ENCODE measurements at regions not wholly inside any gene's neighbourhood (a gene's known extent, or its start where the extent isn't known, plus 50 kb on each side); places are given as distances from the start of the nearest gene placed in this dataset.

DNA sequence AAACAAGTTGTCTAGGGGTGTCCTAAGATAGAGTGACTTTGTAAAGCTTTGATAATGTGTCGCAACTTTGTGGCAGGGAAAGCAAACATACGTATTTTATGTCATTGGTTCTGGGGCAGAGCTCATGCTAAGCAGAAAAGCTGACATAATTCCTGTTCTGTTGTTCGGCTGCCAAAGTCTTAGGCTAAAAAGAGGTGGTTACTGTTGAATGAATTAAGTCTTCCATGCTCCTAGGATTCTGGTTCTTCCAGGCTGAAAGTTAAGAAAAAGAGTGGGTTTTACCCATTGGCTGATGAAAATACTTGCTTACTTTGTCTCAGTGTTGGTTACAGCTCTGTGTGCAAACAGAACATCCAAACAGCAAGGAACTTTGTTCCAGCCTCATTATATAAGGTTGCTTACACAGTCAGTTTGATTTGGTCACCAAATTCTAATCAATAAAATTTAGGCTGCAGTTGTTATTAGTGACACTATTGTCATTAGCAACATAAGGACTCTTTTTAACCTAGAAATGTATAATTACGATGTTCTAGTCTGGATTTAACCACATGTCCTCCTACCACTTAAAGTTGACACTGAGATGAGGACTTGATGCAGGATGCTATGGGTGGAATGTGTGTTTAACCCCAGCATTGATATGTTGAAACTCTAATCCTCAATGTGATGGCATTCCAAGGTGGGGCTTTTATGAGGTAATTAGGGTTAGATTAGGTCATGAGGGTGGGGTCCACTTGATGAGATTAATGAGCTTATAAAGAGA lies 114.0 kb upstream of the GOT2 start (continued):
- TF ChIP-seq, protein P1, sequence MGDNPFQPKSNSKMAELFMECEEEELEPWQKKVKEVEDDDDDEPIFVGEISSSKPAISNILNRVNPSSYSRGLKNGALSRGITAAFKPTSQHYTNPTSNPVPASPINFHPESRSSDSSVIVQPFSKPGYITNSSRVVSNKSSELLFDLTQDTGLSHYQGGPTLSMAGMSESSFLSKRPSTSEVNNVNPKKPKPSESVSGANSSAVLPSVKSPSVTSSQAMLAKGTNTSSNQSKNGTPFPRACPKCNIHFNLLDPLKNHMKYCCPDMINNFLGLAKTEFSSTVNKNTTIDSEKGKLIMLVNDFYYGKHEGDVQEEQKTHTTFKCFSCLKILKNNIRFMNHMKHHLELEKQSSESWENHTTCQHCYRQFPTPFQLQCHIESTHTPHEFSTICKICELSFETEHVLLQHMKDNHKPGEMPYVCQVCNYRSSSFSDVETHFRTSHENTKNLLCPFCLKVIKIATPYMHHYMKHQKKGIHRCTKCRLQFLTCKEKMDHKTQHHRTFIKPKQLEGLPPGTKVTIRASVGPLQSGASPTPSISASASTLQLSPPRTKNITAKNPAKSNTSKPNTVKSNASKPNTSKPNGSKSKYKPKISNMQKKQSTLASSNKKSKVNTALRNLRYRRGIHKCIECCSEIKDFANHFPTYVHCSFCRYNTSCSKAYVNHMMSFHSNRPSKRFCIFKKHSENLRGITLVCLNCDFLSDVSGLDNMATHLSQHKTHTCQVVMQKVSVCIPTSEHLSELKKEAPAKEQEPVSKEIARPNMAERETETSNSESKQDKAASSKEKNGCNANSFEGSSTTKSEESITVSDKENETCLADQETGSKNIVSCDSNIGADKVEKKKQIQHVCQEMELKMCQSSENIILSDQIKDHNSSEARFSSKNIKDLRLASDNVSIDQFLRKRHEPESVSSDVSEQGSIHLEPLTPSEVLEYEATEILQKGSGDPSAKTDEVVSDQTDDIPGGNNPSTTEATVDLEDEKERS (CRISPR knock-in tag; IDR thresholded peaks at IDR 0.05) = no peak
- peak; percentile 70 for TF ChIP-seq GATAD2A (CRISPR knock-in tag; IDR thresholded peaks at IDR 0.05)
- TF ChIP-seq ZNF567 (CRISPR knock-in tag; IDR thresholded peaks at IDR 0.05; ENCODE audit: borderline replicate concordance) = no peak
- TF ChIP-seq, protein P2, sequence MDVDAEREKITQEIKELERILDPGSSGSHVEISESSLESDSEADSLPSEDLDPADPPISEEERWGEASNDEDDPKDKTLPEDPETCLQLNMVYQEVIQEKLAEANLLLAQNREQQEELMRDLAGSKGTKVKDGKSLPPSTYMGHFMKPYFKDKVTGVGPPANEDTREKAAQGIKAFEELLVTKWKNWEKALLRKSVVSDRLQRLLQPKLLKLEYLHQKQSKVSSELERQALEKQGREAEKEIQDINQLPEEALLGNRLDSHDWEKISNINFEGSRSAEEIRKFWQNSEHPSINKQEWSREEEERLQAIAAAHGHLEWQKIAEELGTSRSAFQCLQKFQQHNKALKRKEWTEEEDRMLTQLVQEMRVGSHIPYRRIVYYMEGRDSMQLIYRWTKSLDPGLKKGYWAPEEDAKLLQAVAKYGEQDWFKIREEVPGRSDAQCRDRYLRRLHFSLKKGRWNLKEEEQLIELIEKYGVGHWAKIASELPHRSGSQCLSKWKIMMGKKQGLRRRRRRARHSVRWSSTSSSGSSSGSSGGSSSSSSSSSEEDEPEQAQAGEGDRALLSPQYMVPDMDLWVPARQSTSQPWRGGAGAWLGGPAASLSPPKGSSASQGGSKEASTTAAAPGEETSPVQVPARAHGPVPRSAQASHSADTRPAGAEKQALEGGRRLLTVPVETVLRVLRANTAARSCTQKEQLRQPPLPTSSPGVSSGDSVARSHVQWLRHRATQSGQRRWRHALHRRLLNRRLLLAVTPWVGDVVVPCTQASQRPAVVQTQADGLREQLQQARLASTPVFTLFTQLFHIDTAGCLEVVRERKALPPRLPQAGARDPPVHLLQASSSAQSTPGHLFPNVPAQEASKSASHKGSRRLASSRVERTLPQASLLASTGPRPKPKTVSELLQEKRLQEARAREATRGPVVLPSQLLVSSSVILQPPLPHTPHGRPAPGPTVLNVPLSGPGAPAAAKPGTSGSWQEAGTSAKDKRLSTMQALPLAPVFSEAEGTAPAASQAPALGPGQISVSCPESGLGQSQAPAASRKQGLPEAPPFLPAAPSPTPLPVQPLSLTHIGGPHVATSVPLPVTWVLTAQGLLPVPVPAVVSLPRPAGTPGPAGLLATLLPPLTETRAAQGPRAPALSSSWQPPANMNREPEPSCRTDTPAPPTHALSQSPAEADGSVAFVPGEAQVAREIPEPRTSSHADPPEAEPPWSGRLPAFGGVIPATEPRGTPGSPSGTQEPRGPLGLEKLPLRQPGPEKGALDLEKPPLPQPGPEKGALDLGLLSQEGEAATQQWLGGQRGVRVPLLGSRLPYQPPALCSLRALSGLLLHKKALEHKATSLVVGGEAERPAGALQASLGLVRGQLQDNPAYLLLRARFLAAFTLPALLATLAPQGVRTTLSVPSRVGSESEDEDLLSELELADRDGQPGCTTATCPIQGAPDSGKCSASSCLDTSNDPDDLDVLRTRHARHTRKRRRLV (CRISPR knock-in tag; IDR thresholded peaks at IDR 0.05) = no peak
- TF ChIP-seq, protein P3, sequence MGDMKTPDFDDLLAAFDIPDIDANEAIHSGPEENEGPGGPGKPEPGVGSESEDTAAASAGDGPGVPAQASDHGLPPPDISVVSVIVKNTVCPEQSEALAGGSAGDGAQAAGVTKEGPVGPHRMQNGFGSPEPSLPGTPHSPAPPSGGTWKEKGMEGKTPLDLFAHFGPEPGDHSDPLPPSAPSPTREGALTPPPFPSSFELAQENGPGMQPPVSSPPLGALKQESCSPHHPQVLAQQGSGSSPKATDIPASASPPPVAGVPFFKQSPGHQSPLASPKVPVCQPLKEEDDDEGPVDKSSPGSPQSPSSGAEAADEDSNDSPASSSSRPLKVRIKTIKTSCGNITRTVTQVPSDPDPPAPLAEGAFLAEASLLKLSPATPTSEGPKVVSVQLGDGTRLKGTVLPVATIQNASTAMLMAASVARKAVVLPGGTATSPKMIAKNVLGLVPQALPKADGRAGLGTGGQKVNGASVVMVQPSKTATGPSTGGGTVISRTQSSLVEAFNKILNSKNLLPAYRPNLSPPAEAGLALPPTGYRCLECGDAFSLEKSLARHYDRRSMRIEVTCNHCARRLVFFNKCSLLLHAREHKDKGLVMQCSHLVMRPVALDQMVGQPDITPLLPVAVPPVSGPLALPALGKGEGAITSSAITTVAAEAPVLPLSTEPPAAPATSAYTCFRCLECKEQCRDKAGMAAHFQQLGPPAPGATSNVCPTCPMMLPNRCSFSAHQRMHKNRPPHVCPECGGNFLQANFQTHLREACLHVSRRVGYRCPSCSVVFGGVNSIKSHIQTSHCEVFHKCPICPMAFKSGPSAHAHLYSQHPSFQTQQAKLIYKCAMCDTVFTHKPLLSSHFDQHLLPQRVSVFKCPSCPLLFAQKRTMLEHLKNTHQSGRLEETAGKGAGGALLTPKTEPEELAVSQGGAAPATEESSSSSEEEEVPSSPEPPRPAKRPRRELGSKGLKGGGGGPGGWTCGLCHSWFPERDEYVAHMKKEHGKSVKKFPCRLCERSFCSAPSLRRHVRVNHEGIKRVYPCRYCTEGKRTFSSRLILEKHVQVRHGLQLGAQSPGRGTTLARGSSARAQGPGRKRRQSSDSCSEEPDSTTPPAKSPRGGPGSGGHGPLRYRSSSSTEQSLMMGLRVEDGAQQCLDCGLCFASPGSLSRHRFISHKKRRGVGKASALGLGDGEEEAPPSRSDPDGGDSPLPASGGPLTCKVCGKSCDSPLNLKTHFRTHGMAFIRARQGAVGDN (CRISPR knock-in tag; IDR thresholded peaks at IDR 0.05) = no peak
- no peak for TF ChIP-seq THYN1 (CRISPR knock-in tag; IDR thresholded peaks at IDR 0.05; ENCODE audit: borderline replicate concordance, low read depth)
- TF ChIP-seq, protein P4, sequence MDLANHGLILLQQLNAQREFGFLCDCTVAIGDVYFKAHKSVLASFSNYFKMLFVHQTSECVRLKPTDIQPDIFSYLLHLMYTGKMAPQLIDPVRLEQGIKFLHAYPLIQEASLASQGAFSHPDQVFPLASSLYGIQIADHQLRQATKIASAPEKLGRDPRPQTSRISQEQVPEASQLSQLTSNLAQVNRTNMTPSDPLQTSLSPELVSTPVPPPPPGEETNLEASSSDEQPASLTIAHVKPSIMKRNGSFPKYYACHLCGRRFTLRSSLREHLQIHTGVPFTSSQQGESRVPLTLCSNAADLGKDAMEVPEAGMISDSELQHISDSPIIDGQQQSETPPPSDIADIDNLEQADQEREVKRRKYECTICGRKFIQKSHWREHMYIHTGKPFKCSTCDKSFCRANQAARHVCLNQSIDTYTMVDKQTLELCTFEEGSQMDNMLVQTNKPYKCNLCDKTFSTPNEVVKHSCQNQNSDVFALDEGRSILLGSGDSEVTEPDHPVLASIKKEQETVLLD (CRISPR knock-in tag; IDR thresholded peaks at IDR 0.05; ENCODE audit: low read depth) = no peak
- no peak for TF ChIP-seq CBX5 (CRISPR knock-in tag; IDR thresholded peaks at IDR 0.05; ENCODE audit: borderline replicate concordance)
- TF ChIP-seq, protein P5, sequence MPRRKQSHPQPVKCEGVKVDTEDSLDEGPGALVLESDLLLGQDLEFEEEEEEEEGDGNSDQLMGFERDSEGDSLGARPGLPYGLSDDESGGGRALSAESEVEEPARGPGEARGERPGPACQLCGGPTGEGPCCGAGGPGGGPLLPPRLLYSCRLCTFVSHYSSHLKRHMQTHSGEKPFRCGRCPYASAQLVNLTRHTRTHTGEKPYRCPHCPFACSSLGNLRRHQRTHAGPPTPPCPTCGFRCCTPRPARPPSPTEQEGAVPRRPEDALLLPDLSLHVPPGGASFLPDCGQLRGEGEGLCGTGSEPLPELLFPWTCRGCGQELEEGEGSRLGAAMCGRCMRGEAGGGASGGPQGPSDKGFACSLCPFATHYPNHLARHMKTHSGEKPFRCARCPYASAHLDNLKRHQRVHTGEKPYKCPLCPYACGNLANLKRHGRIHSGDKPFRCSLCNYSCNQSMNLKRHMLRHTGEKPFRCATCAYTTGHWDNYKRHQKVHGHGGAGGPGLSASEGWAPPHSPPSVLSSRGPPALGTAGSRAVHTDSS (CRISPR knock-in tag; conservative IDR thresholded peaks at IDR 0.05) = no peak
- peak; percentile 25; the same call in 1 of the 2 replicates for TF ChIP-seq BCL6 (CRISPR knock-in tag; IDR thresholded peaks at IDR 0.05)

All from HepG2 (cell line).